ENCODE measurements at regions not wholly inside any gene's neighbourhood (a gene's known extent, or its start where the extent isn't known, plus 50 kb on each side); places are given as distances from the start of the nearest gene placed in this dataset.

DNA sequence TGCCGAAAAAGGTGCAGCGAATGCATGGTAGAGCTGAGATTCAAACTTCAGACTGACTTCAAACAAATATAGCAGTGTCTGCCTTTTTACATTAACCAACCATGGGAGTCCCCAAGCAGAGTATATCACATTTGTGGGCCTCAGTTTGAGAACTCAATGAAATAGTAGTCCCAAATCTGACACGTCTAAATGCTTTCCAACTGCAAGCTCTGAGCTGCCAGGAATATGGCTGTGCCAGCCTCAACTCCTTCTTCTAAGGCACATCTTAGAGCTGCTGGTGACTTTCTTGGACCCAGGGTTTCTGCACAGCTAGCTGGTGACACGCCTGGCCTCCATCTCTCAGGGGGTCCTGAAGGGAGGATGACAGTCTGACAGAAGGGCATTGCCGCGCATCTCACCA, 78.8 kb upstream of the SLC2A1 start:
- no peak for TF ChIP-seq CTCF (IDR thresholded peaks at IDR 0.05 in 4 of 5, conservative IDR thresholded peaks at IDR 0.05 in 1 of 5)
- no peak for TF ChIP-seq POLR2A (IDR thresholded peaks at IDR 0.05)

All from gastrocnemius medialis (tissue), 4 donors.